HepG2 (cell line): ENCODE measurements at regions not wholly inside any gene's neighbourhood (a gene's known extent, or its start where the extent isn't known, plus 50 kb on each side); places are given as distances from the start of the nearest gene placed in this dataset.

Experiments
- ATAC-seq: fragments of 200-7000 bp; cut with Tn5 transposase; 3 replicates; pipeline ENCODE4 v1.9.1; 2020; ENCODE audit warnings: mild to moderate bottlenecking, moderate library complexity
- BruUV-seq: library from RNA; stranded (reverse); fragments of 400-500 nt; replicated peaks from 2 replicates; lab custom pipeline; 2021; lab: Mats Ljungman, UMichigan
- CTCF ChIA-PET: fragments of 300-600 bp; formaldehyde crosslinking; extraction: SDS; loops from one replicate; lab custom pipeline; 2021; ENCODE audit warnings: low total read pairs, inconsistent platforms, low intra/inter-chr PET ratio; lab: Yijun Ruan, JAX
- POLR2A ChIA-PET: fragments of 350-600 bp; sonication (Branson Sonifier 250); formaldehyde crosslinking; loops from one replicate; lab custom pipeline; 2020; ENCODE audit warnings: antibody characterized with exemption, inconsistent platforms; lab: Yijun Ruan, JAX
- DNase-seq: peaks from one replicate; pipeline ENCODE4 v3.0.0-alpha.2; 2015; ENCODE audit warnings: low spot score
- FAIRE-seq: peaks from 3 replicates; lab custom pipeline; 2011; peaks lifted over from hg19 to GRCh38; lab: Jason Lieb, UNC
- H2AFZ ChIP-seq: one replicate; pipeline ENCODE4 v1.6.1; 2011; ENCODE audit warnings: low read length, inconsistent platforms
- H3K27ac ChIP-seq: fragments of 300-600 bp; 3 replicates; pipeline ENCODE4 v1.8.0; 2011; ENCODE audit warnings: mixed run types, mild to moderate bottlenecking, mixed read lengths, low read length, inconsistent platforms; ENCODE audit not compliant: insufficient read depth; ENCODE audit errors: extremely low read length
- H3K27me3 ChIP-seq, 2 experiments: fragments of 200-600 bp in 1 of 2; 2 replicates in 1 of 2; 3 replicates in 1 of 2; pipeline versions ENCODE4 v1.6.0 to v1.8.0; 2011; ENCODE audit warnings: low read length in 2 of 2, mild to moderate bottlenecking in 2 of 2, moderate library complexity in 2 of 2, inconsistent platforms in 1 of 2; ENCODE audit not compliant: insufficient read depth in 2 of 2, control insufficient read depth in 1 of 2
- H3K36me3 ChIP-seq, 2 experiments: fragments of 200-600 bp in 1 of 2; replicated peaks in 1 of 2; 2 replicates in 1 of 2; 3 replicates in 1 of 2; pipeline versions ENCODE4 v1.5.1 to v1.8.0; 2011; ENCODE audit warnings: low read length in 2 of 2, inconsistent platforms in 1 of 2; ENCODE audit not compliant: insufficient read depth in 2 of 2, control insufficient read depth in 1 of 2
- H3K4me1 ChIP-seq: 2 replicates; pipeline ENCODE4 v1.5.1; 2012; ENCODE audit warnings: low read length, inconsistent platforms; ENCODE audit not compliant: insufficient read depth
- H3K4me2 ChIP-seq: 2 replicates; pipeline ENCODE4 v1.6.0; 2011; ENCODE audit warnings: low read depth, low read length, inconsistent platforms
- H3K4me3 ChIP-seq, 3 experiments: fragments of 200-600 bp in 1 of 3; sonication (generic), shearing (Covaris generic) in 1 of 3; replicated peaks in 1 of 3; 2 replicates each; pipeline ENCODE4 v1.5.1; 2011 to 2016; ENCODE audit warnings: low read length in 3 of 3, inconsistent platforms in 2 of 3, low read depth in 2 of 3, mild to moderate bottlenecking in 2 of 3, control low read depth in 1 of 3, mixed read lengths in 1 of 3; ENCODE audit not compliant: insufficient read depth in 1 of 3
- H3K79me2 ChIP-seq: one replicate; pipeline ENCODE4 v1.6.1; 2011; ENCODE audit warnings: low read length, inconsistent platforms; ENCODE audit not compliant: insufficient read depth
- H3K9ac ChIP-seq: 2 replicates; pipeline ENCODE4 v1.6.0; 2011; ENCODE audit warnings: mild to moderate bottlenecking, low read depth, low read length, inconsistent platforms; ENCODE audit not compliant: insufficient read depth
- H3K9me3 ChIP-seq: 2 replicates; pipeline ENCODE4 v1.5.1; 2012; ENCODE audit warnings: mild to moderate bottlenecking, low read length
- H4K20me1 ChIP-seq: 2 replicates; pipeline ENCODE4 v1.6.0; 2011; ENCODE audit warnings: inconsistent platforms, mild to moderate bottlenecking, low read length, moderate library complexity; ENCODE audit not compliant: insufficient read depth
- ATF3 ChIP-seq: sonication (generic); formaldehyde crosslinking; IDR thresholded peaks from 2 replicates; pipeline ENCODE4 v1.4.0; 2020; ENCODE audit warnings: missing genetic modification reagents
- CENPX ChIP-seq: sonication (generic); formaldehyde crosslinking; IDR thresholded peaks from 2 replicates; pipeline ENCODE4 v1.9.0; 2021; ENCODE audit warnings: mild to moderate bottlenecking, missing genetic modification reagents, moderate library complexity
- FOSL2 ChIP-seq: sonication (generic); formaldehyde crosslinking; IDR thresholded peaks from 2 replicates; pipeline ENCODE4 v1.4.0; 2020; ENCODE audit warnings: missing genetic modification reagents
- HINFP ChIP-seq: sonication (generic); formaldehyde crosslinking; IDR thresholded peaks from 2 replicates; pipeline ENCODE4 v1.4.0; 2020; ENCODE audit warnings: low read depth, mild to moderate bottlenecking, missing genetic modification reagents
- JDP2 ChIP-seq: sonication (generic); formaldehyde crosslinking; IDR thresholded peaks from 2 replicates; pipeline ENCODE4 v1.8.1; 2022; ENCODE audit warnings: missing genetic modification reagents, borderline replicate concordance
- MATR3 ChIP-seq: sonication (generic); formaldehyde crosslinking; IDR thresholded peaks from 2 replicates; pipeline ENCODE4 v1.4.0; 2020; ENCODE audit warnings: missing genetic modification reagents
- MTA3 ChIP-seq: sonication (generic); formaldehyde crosslinking; IDR thresholded peaks from 2 replicates; pipeline ENCODE4 v1.4.0; 2020; ENCODE audit warnings: missing genetic modification reagents
- NONO ChIP-seq, 2 experiments: fragments of 450-650 bp in 1 of 2; sonication (generic) in 1 of 2; formaldehyde crosslinking in 1 of 2; IDR thresholded peaks in 1 of 2; conservative IDR thresholded peaks in 1 of 2; 2 replicates each; pipeline versions ENCODE4 v1.6.1 to v1.8.0; 2017 to 2022; ENCODE audit warnings: mild to moderate bottlenecking in 1 of 2, missing genetic modification reagents in 1 of 2, moderate library complexity in 1 of 2
- RFX3 ChIP-seq: IDR thresholded peaks from 2 replicates; pipeline ENCODE4 v1.6.1; 2016; ENCODE audit warnings: missing biosample characterization, missing genetic modification reagents
- SRY ChIP-seq: sonication (generic); formaldehyde crosslinking; IDR thresholded peaks from 2 replicates; pipeline ENCODE4 v1.8.0; 2022; ENCODE audit warnings: mild to moderate bottlenecking, missing genetic modification reagents
- ZFAT ChIP-seq: sonication (generic); formaldehyde crosslinking; conservative IDR thresholded peaks from 2 replicates; pipeline ENCODE4 v1.8.1; 2023; ENCODE audit warnings: missing genetic modification reagents, inconsistent platforms
- ZNF101 ChIP-seq: sonication (generic); formaldehyde crosslinking; IDR thresholded peaks from 2 replicates; pipeline ENCODE4 v1.4.0; 2020; ENCODE audit warnings: mild to moderate bottlenecking, low read depth, missing genetic modification reagents, borderline replicate concordance
- ZNF367 ChIP-seq: sonication (generic); formaldehyde crosslinking; IDR thresholded peaks from 2 replicates; pipeline ENCODE4 v1.4.0; 2020; ENCODE audit warnings: missing genetic modification reagents, borderline replicate concordance
- ZNF678 ChIP-seq: sonication (generic); formaldehyde crosslinking; IDR thresholded peaks from 2 replicates; pipeline ENCODE4 v1.4.0; 2020; ENCODE audit warnings: mild to moderate bottlenecking, missing genetic modification reagents
- ZNF709 ChIP-seq: sonication (generic); formaldehyde crosslinking; IDR thresholded peaks from 2 replicates; pipeline ENCODE4 v1.5.0; 2020; ENCODE audit warnings: mild to moderate bottlenecking, missing genetic modification reagents
- ZNF724P ChIP-seq: sonication (generic); formaldehyde crosslinking; IDR thresholded peaks from 2 replicates; pipeline ENCODE4 v1.8.0; 2022; ENCODE audit warnings: missing genetic modification reagents, borderline replicate concordance
- WGBS: methylation state at CpG from one replicate; pipeline ENCODE4 v1.1.6; 2017; ENCODE audit warnings: low lambda C conversion rate; 5-methylcytosine and 5-hydroxymethylcytosine counted together
- in situ Hi-C: cut with HindIII; loops from 2 replicates; pipeline ENCODE4 v1.10.0; 2017; ENCODE audit warnings: low pct_unique_long_range_greater_than_20kb; ENCODE audit not compliant: extremely low pct_ligation_motif_present
- intact Hi-C: fragments of 100-400 bp; cut with micrococcal nuclease; formaldehyde crosslinking; loops from one replicate; pipeline ENCODE4 v1.10.0; 2022; ENCODE audit not compliant: unreplicated experiment
- TF ChIP-seq, protein P1 (sequence below): sonication (generic); formaldehyde crosslinking; IDR thresholded peaks from 2 replicates; pipeline ENCODE4 v1.4.0; 2020; ENCODE audit warnings: missing genetic modification reagents
- TF ChIP-seq, protein P2 (sequence below): sonication (generic); formaldehyde crosslinking; IDR thresholded peaks from 2 replicates; pipeline ENCODE4 v1.8.0; 2023; ENCODE audit warnings: mild to moderate bottlenecking, missing genetic modification reagents

DNA sequence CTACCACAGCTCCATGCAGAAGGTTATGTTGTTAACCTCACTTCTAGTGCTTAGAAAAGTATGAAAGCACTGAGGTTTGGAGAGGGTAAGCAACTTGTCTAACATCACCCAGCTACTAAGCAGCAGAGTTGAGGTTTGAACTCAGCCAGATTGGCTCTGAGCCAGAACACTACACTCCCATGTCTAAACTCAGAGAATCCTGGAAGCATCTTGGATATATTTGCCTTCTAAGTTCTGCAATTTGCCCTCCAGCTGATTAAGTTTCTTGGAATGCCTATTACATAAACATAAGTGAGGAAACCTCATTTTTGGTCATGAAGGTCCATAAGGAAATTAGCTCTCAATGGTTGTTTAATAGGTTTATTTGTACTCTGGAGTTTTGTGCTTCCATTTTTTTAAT, 78.1 kb upstream of the PHYHIPL start (continued):
- no peak for TF ChIP-seq FOSL2 (CRISPR knock-in tag)
- no peak for TF ChIP-seq MATR3
- TF ChIP-seq ZNF101 (CRISPR knock-in tag) = no peak
- no peak for TF ChIP-seq NONO (IDR thresholded peaks at IDR 0.05)
- no peak for TF ChIP-seq NONO (CRISPR knock-in tag; conservative IDR thresholded peaks at IDR 0.05)
- no peak for TF ChIP-seq SRY (CRISPR knock-in tag)
- TF ChIP-seq, protein P1, sequence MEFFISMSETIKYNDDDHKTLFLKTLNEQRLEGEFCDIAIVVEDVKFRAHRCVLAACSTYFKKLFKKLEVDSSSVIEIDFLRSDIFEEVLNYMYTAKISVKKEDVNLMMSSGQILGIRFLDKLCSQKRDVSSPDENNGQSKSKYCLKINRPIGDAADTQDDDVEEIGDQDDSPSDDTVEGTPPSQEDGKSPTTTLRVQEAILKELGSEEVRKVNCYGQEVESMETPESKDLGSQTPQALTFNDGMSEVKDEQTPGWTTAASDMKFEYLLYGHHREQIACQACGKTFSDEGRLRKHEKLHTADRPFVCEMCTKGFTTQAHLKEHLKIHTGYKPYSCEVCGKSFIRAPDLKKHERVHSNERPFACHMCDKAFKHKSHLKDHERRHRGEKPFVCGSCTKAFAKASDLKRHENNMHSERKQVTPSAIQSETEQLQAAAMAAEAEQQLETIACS (CRISPR knock-in tag) = no peak
- TF ChIP-seq ZNF367 (CRISPR knock-in tag) = no peak
- no peak for TF ChIP-seq ATF3 (CRISPR knock-in tag)
- TF ChIP-seq MTA3 (CRISPR knock-in tag) = no peak
- no peak for TF ChIP-seq HINFP (CRISPR knock-in tag)

DNA sequence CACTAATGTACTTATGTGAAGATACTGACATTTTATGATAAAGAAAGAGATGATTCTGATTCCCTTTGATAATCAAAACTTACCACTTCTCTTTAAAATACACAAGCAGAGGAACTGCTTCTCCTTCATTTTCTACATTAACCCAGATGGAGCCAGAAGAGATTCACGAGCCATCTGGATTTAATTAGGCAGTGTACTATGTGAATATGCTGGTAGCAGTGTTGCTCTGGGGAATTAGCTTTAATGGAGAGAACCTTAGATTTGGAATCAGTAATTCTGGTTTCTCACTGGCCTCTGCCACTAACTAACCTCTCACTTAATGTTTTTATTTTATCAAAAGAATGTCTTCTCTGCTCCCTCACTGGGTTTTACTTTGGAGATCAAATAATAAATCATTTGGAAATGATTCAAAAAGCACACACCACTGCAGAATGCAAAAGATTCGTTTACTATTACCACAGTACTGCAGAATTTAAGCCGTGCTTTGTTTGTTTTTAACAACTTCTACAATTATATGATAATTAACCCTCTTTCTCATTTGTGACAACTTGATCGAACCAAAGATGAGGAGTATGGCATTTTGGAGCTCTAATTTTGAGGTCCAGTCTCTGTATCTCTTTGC, 77.5 kb upstream of the PHYHIPL start:
- Histone ChIP-seq H4K20me1 (no peaks in the 10 kb centered on the region), H3K79me2 (no peaks in the 10 kb centered on the region), H3K4me3 (no peak overlapping the region), H3K27ac (no peak overlapping the region), H3K4me2 (no peak overlapping the region), H3K9ac (no peak overlapping the region), H3K36me3 (no peaks in the 10 kb centered on the region), H3K9me3 (no peaks in the 10 kb centered on the region), H3K27me3 (no peaks in the 10 kb centered on the region), H2AFZ (no peak overlapping the region), H3K4me1 (no peaks in the 10 kb centered on the region)
- DNase-seq = no peak
- no peak for ATAC-seq
- no TSS peak for BruUV-seq
- ChIA-PET CTCF (no interaction called here), POLR2A (interaction anchor here (1.6 kb wide), 1 partner anchor 77 kb away, joined by 6 read pairs; the partner anchor contains the start of gene PHYHIPL)
- WGBS = 87% methylated on average over 4 of the region's 4 CpGs
- in situ Hi-C loops = no loop called here
- no peak for FAIRE-seq
- intact Hi-C loops = no loop called here
- TF ChIP-seq ZNF709 (CRISPR knock-in tag) (no peak), ZNF724P (CRISPR knock-in tag) (no peak), JDP2 (CRISPR knock-in tag) (no peak), ZFAT (CRISPR knock-in tag) (no peak), RFX3 (no peak), CENPX (CRISPR knock-in tag) (no peak), ZNF678 (no peak)
- TF ChIP-seq, protein P2, sequence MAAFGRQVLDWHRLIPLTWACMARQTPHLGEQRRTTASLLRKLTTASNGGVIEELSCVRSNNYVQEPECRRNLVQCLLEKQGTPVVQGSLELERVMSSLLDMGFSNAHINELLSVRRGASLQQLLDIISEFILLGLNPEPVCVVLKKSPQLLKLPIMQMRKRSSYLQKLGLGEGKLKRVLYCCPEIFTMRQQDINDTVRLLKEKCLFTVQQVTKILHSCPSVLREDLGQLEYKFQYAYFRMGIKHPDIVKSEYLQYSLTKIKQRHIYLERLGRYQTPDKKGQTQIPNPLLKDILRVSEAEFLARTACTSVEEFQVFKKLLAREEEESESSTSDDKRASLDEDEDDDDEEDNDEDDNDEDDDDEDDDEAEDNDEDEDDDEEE (CRISPR knock-in tag) = no peak
